ENCODE measurements at regions not wholly inside any gene's neighbourhood (a gene's known extent, or its start where the extent isn't known, plus 50 kb on each side); places are given as distances from the start of the nearest gene placed in this dataset.

DNA sequence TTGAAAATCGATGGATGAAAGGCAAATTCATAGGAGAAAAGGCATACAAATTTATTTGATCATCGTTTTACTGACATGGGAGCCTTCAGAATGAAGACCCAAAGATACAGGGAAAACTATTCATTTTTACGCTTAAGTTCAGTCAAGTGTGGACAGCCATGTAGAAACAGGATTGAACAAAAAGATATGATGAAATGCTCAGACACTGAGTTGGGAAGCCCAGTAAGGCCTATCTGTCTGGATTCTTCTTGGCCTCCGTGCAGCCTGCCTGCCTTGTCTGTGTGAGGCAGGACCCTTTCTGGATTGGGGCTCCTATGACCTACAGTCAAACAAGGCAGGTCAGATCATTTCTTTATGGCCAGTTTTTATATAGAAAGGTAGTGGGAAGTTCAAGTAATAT is 203.8 kb upstream of the MYL2 start:
- no peaks in the 10 kb centered on the region for H3K36me3 ChIP-seq (ENCODE audit: insufficient read depth)
- no peak overlapping the region for H3K9ac ChIP-seq
- no peak overlapping the region for H3K27ac ChIP-seq
- H3K79me2 ChIP-seq (ENCODE audit: insufficient read depth, low read depth) = no peaks in the 10 kb centered on the region
- H4K20me1 ChIP-seq (ENCODE audit: insufficient read depth) = no peaks in the 10 kb centered on the region
- H3K4me1 ChIP-seq (ENCODE audit: low read depth, poor library complexity, severe bottlenecking) = no peaks in the 10 kb centered on the region
- TF ChIP-seq, protein P1, sequence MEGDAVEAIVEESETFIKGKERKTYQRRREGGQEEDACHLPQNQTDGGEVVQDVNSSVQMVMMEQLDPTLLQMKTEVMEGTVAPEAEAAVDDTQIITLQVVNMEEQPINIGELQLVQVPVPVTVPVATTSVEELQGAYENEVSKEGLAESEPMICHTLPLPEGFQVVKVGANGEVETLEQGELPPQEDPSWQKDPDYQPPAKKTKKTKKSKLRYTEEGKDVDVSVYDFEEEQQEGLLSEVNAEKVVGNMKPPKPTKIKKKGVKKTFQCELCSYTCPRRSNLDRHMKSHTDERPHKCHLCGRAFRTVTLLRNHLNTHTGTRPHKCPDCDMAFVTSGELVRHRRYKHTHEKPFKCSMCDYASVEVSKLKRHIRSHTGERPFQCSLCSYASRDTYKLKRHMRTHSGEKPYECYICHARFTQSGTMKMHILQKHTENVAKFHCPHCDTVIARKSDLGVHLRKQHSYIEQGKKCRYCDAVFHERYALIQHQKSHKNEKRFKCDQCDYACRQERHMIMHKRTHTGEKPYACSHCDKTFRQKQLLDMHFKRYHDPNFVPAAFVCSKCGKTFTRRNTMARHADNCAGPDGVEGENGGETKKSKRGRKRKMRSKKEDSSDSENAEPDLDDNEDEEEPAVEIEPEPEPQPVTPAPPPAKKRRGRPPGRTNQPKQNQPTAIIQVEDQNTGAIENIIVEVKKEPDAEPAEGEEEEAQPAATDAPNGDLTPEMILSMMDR (conservative IDR thresholded peaks at IDR 0.05; ENCODE audit: low read depth, low read length) = no peak
- H2AFZ ChIP-seq (ENCODE audit: low read depth) = no peak overlapping the region
- no peak overlapping the region for H3K4me2 ChIP-seq
- no peak overlapping the region for H3K4me3 ChIP-seq (IDR thresholded peaks at IDR 0.05; ENCODE audit: insufficient read depth, low read depth, low read length)
- no peaks in the 10 kb centered on the region for H3K27me3 ChIP-seq (ENCODE audit: insufficient read depth, low read depth)

GRCh38 chr12:111123390-111123789 is 203.0 kb upstream of the MYL2 start:
- TF ChIP-seq, protein P1 (conservative IDR thresholded peaks at IDR 0.05; ENCODE audit: low read depth, low read length) = no peak
- no peaks in the 10 kb centered on the region for H3K79me2 ChIP-seq (ENCODE audit: insufficient read depth, low read depth)
- no peak overlapping the region for H2AFZ ChIP-seq (ENCODE audit: low read depth)
- H3K27ac ChIP-seq = no peak overlapping the region
- H3K9ac ChIP-seq = no peak overlapping the region
- H4K20me1 ChIP-seq (ENCODE audit: insufficient read depth) = no peaks in the 10 kb centered on the region
- H3K4me2 ChIP-seq = no peak overlapping the region
- H3K27me3 ChIP-seq (ENCODE audit: insufficient read depth, low read depth) = no peaks in the 10 kb centered on the region
- no peak overlapping the region for H3K4me3 ChIP-seq (IDR thresholded peaks at IDR 0.05; ENCODE audit: insufficient read depth, low read depth, low read length)
- H3K4me1 ChIP-seq (ENCODE audit: low read depth, poor library complexity, severe bottlenecking) = no peaks in the 10 kb centered on the region
- H3K36me3 ChIP-seq (ENCODE audit: insufficient read depth) = no peaks in the 10 kb centered on the region

GRCh38 chr12:111122458-111122878 is 202.1 kb upstream of the MYL2 start:
- Histone ChIP-seq H2AFZ (ENCODE audit: low read depth) (no peak overlapping the region), H3K27me3 (ENCODE audit: insufficient read depth, low read depth) (no peaks in the 10 kb centered on the region), H3K4me2 (no peak overlapping the region), H3K79me2 (ENCODE audit: insufficient read depth, low read depth) (no peaks in the 10 kb centered on the region), H3K27ac (no peak overlapping the region), H3K4me1 (ENCODE audit: low read depth, poor library complexity, severe bottlenecking) (no peaks in the 10 kb centered on the region), H3K36me3 (ENCODE audit: insufficient read depth) (no peaks in the 10 kb centered on the region), H4K20me1 (ENCODE audit: insufficient read depth) (no peaks in the 10 kb centered on the region), H3K4me3 (IDR thresholded peaks at IDR 0.05; ENCODE audit: insufficient read depth, low read depth, low read length) (no peak overlapping the region), H3K9ac (no peak overlapping the region)
- TF ChIP-seq, protein P1 (conservative IDR thresholded peaks at IDR 0.05; ENCODE audit: low read depth, low read length) = no peak

DNA sequence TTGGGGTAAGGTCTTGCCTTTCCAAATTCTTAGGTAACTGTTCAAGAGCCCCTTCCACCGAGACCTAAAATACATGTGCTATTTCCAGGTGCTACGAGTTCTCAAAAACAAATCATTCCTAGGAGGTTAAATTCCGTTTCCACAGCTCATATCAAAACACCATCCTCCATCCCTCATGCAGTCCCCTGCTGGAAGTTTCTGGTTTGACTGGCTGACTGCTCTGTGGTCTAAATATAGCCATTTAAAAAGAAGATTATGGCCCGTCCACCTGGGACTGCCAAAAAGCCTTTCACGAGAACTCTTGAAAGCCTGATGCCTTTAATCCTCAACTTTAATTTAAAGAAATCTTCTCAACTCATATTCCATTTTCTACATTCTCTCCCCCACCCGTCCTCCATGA is 201.5 kb upstream of the MYL2 start:
- Histone ChIP-seq H3K4me2 (no peak overlapping the region), H3K4me1 (ENCODE audit: low read depth, poor library complexity, severe bottlenecking) (no peaks in the 10 kb centered on the region), H3K27ac (no peak overlapping the region), H3K79me2 (ENCODE audit: insufficient read depth, low read depth) (no peaks in the 10 kb centered on the region), H3K27me3 (ENCODE audit: insufficient read depth, low read depth) (no peaks in the 10 kb centered on the region), H2AFZ (ENCODE audit: low read depth) (no peak overlapping the region), H4K20me1 (ENCODE audit: insufficient read depth) (no peaks in the 10 kb centered on the region), H3K36me3 (ENCODE audit: insufficient read depth) (no peaks in the 10 kb centered on the region), H3K9ac (no peak overlapping the region), H3K4me3 (IDR thresholded peaks at IDR 0.05; ENCODE audit: insufficient read depth, low read depth, low read length) (no peak overlapping the region)
- TF ChIP-seq, protein P1 (conservative IDR thresholded peaks at IDR 0.05; ENCODE audit: low read depth, low read length) = no peak
